DND-41 (cell line): ENCODE measurements at regions not wholly inside any gene's neighbourhood (a gene's known extent, or its start where the extent isn't known, plus 50 kb on each side); places are given as distances from the start of the nearest gene placed in this dataset.

Source experiments
- ATAC-seq: fragments of 200-7000 bp; cut with Tn5 transposase; 3 replicates; pipeline ENCODE4 v1.9.1; 2021; ENCODE audit warnings: low read depth; ENCODE audit not compliant: insufficient read depth
- DNase-seq: peaks from one replicate; pipeline ENCODE4 v3.0.0-alpha.2; 2020
- H2AFZ ChIP-seq: 2 replicates; pipeline ENCODE4 v1.6.0; 2012; ENCODE audit warnings: low read depth, low read length
- H3K27ac ChIP-seq: 2 replicates; pipeline ENCODE4 v1.5.1; 2012; ENCODE audit warnings: low read length, inconsistent platforms
- H3K27me3 ChIP-seq: fragments of 200-600 bp; sonication (generic); 2 replicates; pipeline ENCODE4 v1.6.0; 2012; ENCODE audit warnings: low read length, mild to moderate bottlenecking, inconsistent platforms; ENCODE audit not compliant: insufficient read depth, poor library complexity
- H3K36me3 ChIP-seq: 2 replicates; pipeline ENCODE4 v1.5.1; 2012; ENCODE audit warnings: low read length, inconsistent platforms; ENCODE audit not compliant: insufficient read depth
- H3K4me1 ChIP-seq: 2 replicates; pipeline ENCODE4 v1.5.1; 2012; ENCODE audit warnings: mild to moderate bottlenecking, low read length; ENCODE audit not compliant: insufficient read depth
- H3K4me2 ChIP-seq: 2 replicates; pipeline ENCODE4 v1.6.0; 2012; ENCODE audit warnings: mild to moderate bottlenecking, moderate library complexity, low read length, inconsistent platforms; ENCODE audit not compliant: insufficient read depth
- H3K4me3 ChIP-seq, 2 experiments: fragments of 200-600 bp in 1 of 2; shearing (Covaris generic) in 1 of 2; 2 replicates each; pipeline ENCODE4 v1.5.1; 2012 to 2016; ENCODE audit warnings: inconsistent platforms in 2 of 2, low read length in 2 of 2, mild to moderate bottlenecking in 2 of 2, low read depth in 1 of 2, moderate library complexity in 1 of 2
- H3K79me2 ChIP-seq: 2 replicates; pipeline ENCODE4 v1.6.0; 2012; ENCODE audit warnings: low read length, inconsistent platforms; ENCODE audit not compliant: insufficient read depth
- H3K9ac ChIP-seq: 2 replicates; pipeline ENCODE4 v1.6.0; 2012; ENCODE audit warnings: low read depth, mild to moderate bottlenecking, inconsistent platforms, low read length, moderate library complexity
- H3K9me3 ChIP-seq: 2 replicates; pipeline ENCODE4 v1.5.1; 2012; ENCODE audit warnings: low read length, moderate library complexity, mild to moderate bottlenecking, inconsistent platforms; ENCODE audit not compliant: insufficient read depth, severe bottlenecking
- H4K20me1 ChIP-seq: 2 replicates; pipeline ENCODE4 v1.6.0; 2012; ENCODE audit warnings: low read length; ENCODE audit not compliant: insufficient read depth
- EZH2 ChIP-seq: IDR thresholded peaks from 3 replicates; pipeline ENCODE4 v1.6.1; 2012; ENCODE audit warnings: borderline replicate concordance, low read depth, mild to moderate bottlenecking, moderate library complexity, low read length, inconsistent platforms; ENCODE audit not compliant: severe bottlenecking
- TF ChIP-seq, protein P1 (sequence below): IDR thresholded peaks from 2 replicates; pipeline ENCODE4 v1.5.1; 2012; ENCODE audit warnings: borderline replicate concordance, low read length, moderate library complexity, mild to moderate bottlenecking; ENCODE audit not compliant: poor library complexity, severe bottlenecking; ENCODE audit errors: extremely low read depth

DNA sequence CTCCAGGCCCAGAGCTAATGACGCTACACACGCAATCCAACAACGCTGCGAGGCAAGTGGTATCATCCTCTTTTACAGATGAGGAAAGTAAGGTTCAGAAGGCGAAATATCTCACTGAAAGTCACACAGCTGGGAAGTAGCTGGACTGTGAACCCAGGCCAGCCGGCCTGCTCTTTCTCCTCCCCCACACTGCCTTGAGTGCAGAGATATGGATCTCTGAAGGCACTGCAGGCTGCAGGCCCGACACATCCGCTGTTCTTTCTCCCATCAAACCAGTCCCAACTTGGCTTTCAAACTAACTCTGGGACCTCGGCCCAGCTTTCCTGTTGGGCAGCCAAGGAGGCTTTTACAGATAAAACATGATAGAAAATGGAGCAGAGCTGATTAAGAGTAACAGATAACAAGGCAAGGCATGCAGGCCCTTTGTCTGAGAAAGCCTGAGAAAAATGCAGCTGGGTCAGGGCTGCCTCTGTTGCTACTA lies 64.0 kb upstream of the PTPRJ start:
- Histone ChIP-seq H3K4me2 (no peak overlapping the region), H3K27me3 (no peaks in the 10 kb centered on the region), H3K27ac (no peak overlapping the region), H3K4me1 (peaks cover 43% of the 10 kb centered on the region), H3K79me2 (no peaks in the 10 kb centered on the region), H3K4me3 (no peak overlapping the region), H4K20me1 (no peaks in the 10 kb centered on the region), H3K9me3 (no peaks in the 10 kb centered on the region), H3K36me3 (no peaks in the 10 kb centered on the region), H2AFZ (no peak overlapping the region), H3K9ac (no peak overlapping the region)
- TF ChIP-seq, protein P1, sequence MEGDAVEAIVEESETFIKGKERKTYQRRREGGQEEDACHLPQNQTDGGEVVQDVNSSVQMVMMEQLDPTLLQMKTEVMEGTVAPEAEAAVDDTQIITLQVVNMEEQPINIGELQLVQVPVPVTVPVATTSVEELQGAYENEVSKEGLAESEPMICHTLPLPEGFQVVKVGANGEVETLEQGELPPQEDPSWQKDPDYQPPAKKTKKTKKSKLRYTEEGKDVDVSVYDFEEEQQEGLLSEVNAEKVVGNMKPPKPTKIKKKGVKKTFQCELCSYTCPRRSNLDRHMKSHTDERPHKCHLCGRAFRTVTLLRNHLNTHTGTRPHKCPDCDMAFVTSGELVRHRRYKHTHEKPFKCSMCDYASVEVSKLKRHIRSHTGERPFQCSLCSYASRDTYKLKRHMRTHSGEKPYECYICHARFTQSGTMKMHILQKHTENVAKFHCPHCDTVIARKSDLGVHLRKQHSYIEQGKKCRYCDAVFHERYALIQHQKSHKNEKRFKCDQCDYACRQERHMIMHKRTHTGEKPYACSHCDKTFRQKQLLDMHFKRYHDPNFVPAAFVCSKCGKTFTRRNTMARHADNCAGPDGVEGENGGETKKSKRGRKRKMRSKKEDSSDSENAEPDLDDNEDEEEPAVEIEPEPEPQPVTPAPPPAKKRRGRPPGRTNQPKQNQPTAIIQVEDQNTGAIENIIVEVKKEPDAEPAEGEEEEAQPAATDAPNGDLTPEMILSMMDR, result no peak
- TF ChIP-seq EZH2, result no peak
- DNase-seq (no peak), ATAC-seq (no peak)

DNA sequence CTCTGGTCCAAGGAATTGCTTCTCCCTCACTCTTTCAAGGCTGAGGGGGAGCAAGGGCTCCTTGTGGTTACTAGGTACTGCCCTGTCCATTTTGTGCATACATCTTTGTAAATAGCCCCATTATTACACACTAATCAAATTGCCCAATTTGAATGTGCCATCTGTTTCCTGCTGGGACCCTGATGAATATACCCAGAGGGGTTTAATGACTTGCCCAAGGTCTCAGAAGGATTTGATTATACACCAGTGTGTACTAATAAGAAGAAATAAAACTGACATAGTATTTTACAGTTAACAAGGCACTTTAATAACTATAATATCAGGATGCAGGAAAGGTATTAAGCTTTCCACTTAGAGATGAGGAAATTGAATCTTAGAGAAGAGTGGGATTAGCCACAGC lies 64.6 kb upstream of the PTPRJ start:
- Histone ChIP-seq H3K4me2 (no peak overlapping the region), H3K4me3 (no peak overlapping the region), H4K20me1 (no peaks in the 10 kb centered on the region), H3K27me3 (no peaks in the 10 kb centered on the region), H3K9me3 (no peaks in the 10 kb centered on the region), H3K36me3 (no peaks in the 10 kb centered on the region), H3K4me1 (peaks cover 37% of the 10 kb centered on the region), H3K9ac (no peak overlapping the region), H2AFZ (no peak overlapping the region), H3K27ac (no peak overlapping the region), H3K79me2 (no peaks in the 10 kb centered on the region)
- ATAC-seq, result no peak
- TF ChIP-seq EZH2, result no peak
- TF ChIP-seq, protein P1, result no peak
- DNase-seq, result no peak

DNA sequence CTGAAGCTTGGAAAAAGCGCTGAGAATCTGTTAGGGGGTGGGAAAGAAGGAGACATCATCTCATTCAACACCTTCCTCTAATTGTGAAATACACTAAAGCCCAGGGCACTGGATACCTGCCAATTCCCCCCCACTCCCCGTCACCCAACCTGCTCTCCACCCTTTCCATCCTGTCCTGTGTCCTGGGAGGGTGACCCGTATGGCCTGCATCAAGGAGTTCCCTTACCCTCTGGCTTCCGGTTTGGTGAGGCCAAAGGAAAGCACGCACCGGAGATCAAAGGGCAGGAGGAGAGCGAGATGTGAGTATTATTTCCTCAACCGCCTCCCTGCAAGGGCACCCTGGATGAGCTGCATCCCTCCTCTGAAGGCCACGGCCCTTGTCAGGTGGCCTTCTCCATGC lies 65.0 kb upstream of the PTPRJ start:
- Histone ChIP-seq H3K27me3 (no peaks in the 10 kb centered on the region), H3K27ac (no peak overlapping the region), H2AFZ (no peak overlapping the region), H3K9ac (no peak overlapping the region), H3K9me3 (no peaks in the 10 kb centered on the region), H3K4me1 (peaks cover 33% of the 10 kb centered on the region), H3K36me3 (no peaks in the 10 kb centered on the region), H3K4me3 (no peak overlapping the region), H4K20me1 (no peaks in the 10 kb centered on the region), H3K79me2 (no peaks in the 10 kb centered on the region), H3K4me2 (no peak overlapping the region)
- no peak for DNase-seq
- ATAC-seq, result no peak
- TF ChIP-seq EZH2, result no peak
- TF ChIP-seq, protein P1, result no peak

DNA sequence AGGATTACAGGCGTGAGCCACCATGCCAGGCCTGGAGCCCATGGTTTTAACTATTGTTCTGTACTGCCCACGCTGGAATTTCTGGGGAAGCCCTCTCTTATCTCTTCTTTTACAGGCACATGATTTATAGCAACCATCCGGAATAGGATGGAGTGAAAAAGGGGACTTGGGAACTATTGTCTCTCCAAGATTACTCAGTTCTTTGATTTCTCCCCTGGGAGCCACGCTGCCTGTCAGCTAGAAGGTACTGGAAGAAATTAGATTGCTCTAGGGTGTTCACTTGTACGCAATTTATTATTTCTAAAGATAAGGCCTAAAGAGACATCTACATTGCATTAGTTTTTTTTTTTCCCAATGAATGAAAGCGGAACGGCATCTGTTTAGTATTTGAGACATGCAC lies 65.6 kb upstream of the PTPRJ start:
- Histone ChIP-seq H3K9ac (no peak overlapping the region), H3K4me1 (peaks cover 27% of the 10 kb centered on the region), H4K20me1 (no peaks in the 10 kb centered on the region), H2AFZ (no peak overlapping the region), H3K27me3 (no peaks in the 10 kb centered on the region), H3K79me2 (no peaks in the 10 kb centered on the region), H3K27ac (no peak overlapping the region), H3K4me2 (no peak overlapping the region), H3K36me3 (no peaks in the 10 kb centered on the region), H3K4me3 (no peak overlapping the region), H3K9me3 (no peaks in the 10 kb centered on the region)
- DNase-seq (no peak), ATAC-seq (no peak)
- TF ChIP-seq, protein P1, result no peak
- TF ChIP-seq EZH2, result no peak
